Keratinocyte (primary cell): ENCODE measurements at regions not wholly inside any gene's neighbourhood (a gene's known extent, or its start where the extent isn't known, plus 50 kb on each side); places are given as distances from the start of the nearest gene placed in this dataset.

Source experiments
- DNase-seq: peaks from one replicate; pipeline ENCODE4 v3.0.0-alpha.2; 2011; ENCODE audit warnings: low read depth, missing footprints, low spot score
- FAIRE-seq: peaks from 2 replicates; lab custom pipeline; 2011; peaks lifted over from hg19 to GRCh38; lab: Jason Lieb, UNC
- H2AFZ ChIP-seq: 2 replicates; pipeline ENCODE4 v1.6.0; 2012; ENCODE audit warnings: low read length, control low read depth, inconsistent platforms; ENCODE audit not compliant: control insufficient read depth
- H3K27ac ChIP-seq: 2 replicates; pipeline ENCODE4 v1.5.1; 2011; ENCODE audit warnings: low read length; ENCODE audit not compliant: control insufficient read depth, insufficient read depth
- H3K27me3 ChIP-seq: 3 replicates; pipeline ENCODE4 v1.6.0; 2011; ENCODE audit warnings: low read length; ENCODE audit not compliant: control insufficient read depth, insufficient read depth; ENCODE audit errors: extremely low read depth
- H3K36me3 ChIP-seq, 2 experiments: 2 replicates in 1 of 2; 3 replicates in 1 of 2; pipeline ENCODE4 v1.5.1; 2011; ENCODE audit warnings: low read length in 2 of 2, mild to moderate bottlenecking in 1 of 2; ENCODE audit not compliant: control insufficient read depth in 2 of 2, insufficient read depth in 2 of 2; ENCODE audit errors: extremely low read depth in 1 of 2
- H3K4me1 ChIP-seq: 3 replicates; pipeline ENCODE4 v1.5.1; 2011; ENCODE audit warnings: low read length; ENCODE audit not compliant: control insufficient read depth, insufficient read depth; ENCODE audit errors: extremely low read depth
- H3K4me2 ChIP-seq: 3 replicates; pipeline ENCODE4 v1.6.0; 2011; ENCODE audit warnings: low read depth, low read length; ENCODE audit not compliant: control insufficient read depth, insufficient read depth; ENCODE audit errors: extremely low read depth
- H3K4me3 ChIP-seq, 3 experiments: fragments of 200-600 bp in 1 of 3; sonication (generic) in 1 of 3; 2 replicates in 2 of 3; 3 replicates in 1 of 3; pipeline ENCODE4 v1.5.1; 2011 to 2016; ENCODE audit warnings: low read length in 3 of 3, mild to moderate bottlenecking in 3 of 3, control low read depth in 2 of 3, inconsistent platforms in 1 of 3, low read depth in 1 of 3, mixed read lengths in 1 of 3, mixed run types in 1 of 3, moderate library complexity in 1 of 3; ENCODE audit not compliant: control insufficient read depth in 2 of 3, insufficient read depth in 2 of 3; ENCODE audit errors: extremely low read depth in 1 of 3
- H3K79me2 ChIP-seq: 2 replicates; pipeline ENCODE4 v1.6.0; 2012; ENCODE audit warnings: low read length; ENCODE audit not compliant: control insufficient read depth, insufficient read depth
- H3K9ac ChIP-seq: 3 replicates; pipeline ENCODE4 v1.6.0; 2011; ENCODE audit warnings: low read length; ENCODE audit not compliant: control insufficient read depth, insufficient read depth; ENCODE audit errors: extremely low read depth
- H3K9me1 ChIP-seq: 3 replicates; pipeline ENCODE4 v1.6.0; 2011; ENCODE audit warnings: low read length; ENCODE audit not compliant: control insufficient read depth, insufficient read depth; ENCODE audit errors: extremely low read depth
- H3K9me3 ChIP-seq: 2 replicates; pipeline ENCODE4 v1.5.1; 2012; ENCODE audit warnings: low read depth, low read length; ENCODE audit not compliant: control insufficient read depth
- H4K20me1 ChIP-seq: 3 replicates; pipeline ENCODE4 v1.6.0; 2011; ENCODE audit warnings: low read length; ENCODE audit not compliant: control insufficient read depth, insufficient read depth; ENCODE audit errors: extremely low read depth
- EZH2 ChIP-seq: IDR thresholded peaks from one replicate; pipeline ENCODE4 v1.6.1; 2012; ENCODE audit warnings: inconsistent platforms, mild to moderate bottlenecking, low read length, moderate library complexity
- dilution Hi-C: fragments of 300-500 bp; cut with MboI; formaldehyde crosslinking; loops from one replicate; pipeline ENCODE4 v1.7.0; 2020; ENCODE audit warnings: low sequenced_read_pairs; ENCODE audit not compliant: extremely low pct_ligation_motif_present
- TF ChIP-seq, protein P1 (sequence below), 3 experiments: IDR thresholded peaks in 1 of 3; conservative IDR thresholded peaks in 1 of 3; optimal IDR thresholded peaks in 1 of 3; 2 replicates in 2 of 3; 3 replicates in 1 of 3; pipeline versions ENCODE3 to v1.5.1; 2011; ENCODE audit warnings: low read length in 3 of 3, mild to moderate bottlenecking in 3 of 3, moderate library complexity in 2 of 3, control low read depth in 1 of 3, inconsistent platforms in 1 of 3; ENCODE audit not compliant: insufficient read depth in 2 of 3; ENCODE audit errors: extremely low read depth in 1 of 3

DNA sequence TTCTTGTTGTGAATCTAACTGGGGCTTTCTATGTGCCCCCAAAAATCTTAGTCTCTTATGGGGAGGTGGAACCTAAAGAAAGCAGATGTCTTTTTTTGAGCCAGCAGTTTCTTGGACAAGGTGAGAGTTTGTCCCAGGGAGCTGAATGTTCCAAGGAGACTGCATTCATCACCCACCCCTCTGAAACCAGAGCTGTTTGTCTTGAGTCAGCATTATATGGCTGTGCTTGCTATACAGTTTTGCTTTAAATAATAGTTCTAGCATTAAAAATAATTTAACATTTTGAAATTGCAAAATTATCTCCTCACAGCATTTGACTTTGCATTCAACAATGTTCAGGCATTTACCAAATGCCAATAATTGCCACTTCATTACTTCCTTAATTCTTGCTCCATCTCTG is 813.3 kb downstream of the BCL11B start:
- TF ChIP-seq EZH2, result no peak
- TF ChIP-seq, protein P1, sequence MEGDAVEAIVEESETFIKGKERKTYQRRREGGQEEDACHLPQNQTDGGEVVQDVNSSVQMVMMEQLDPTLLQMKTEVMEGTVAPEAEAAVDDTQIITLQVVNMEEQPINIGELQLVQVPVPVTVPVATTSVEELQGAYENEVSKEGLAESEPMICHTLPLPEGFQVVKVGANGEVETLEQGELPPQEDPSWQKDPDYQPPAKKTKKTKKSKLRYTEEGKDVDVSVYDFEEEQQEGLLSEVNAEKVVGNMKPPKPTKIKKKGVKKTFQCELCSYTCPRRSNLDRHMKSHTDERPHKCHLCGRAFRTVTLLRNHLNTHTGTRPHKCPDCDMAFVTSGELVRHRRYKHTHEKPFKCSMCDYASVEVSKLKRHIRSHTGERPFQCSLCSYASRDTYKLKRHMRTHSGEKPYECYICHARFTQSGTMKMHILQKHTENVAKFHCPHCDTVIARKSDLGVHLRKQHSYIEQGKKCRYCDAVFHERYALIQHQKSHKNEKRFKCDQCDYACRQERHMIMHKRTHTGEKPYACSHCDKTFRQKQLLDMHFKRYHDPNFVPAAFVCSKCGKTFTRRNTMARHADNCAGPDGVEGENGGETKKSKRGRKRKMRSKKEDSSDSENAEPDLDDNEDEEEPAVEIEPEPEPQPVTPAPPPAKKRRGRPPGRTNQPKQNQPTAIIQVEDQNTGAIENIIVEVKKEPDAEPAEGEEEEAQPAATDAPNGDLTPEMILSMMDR (optimal IDR thresholded peaks at IDR 0.05 in 1 of 3, IDR thresholded peaks at IDR 0.05 in 1 of 3, conservative IDR thresholded peaks at IDR 0.05 in 1 of 3; ENCODE audit: extremely low read depth in 1 of 3, insufficient read depth in 2 of 3, low read length in 3 of 3), result no peak
- Histone ChIP-seq H3K4me1 (no peaks in the 10 kb centered on the region), H3K4me2 (no peak overlapping the region), H4K20me1 (no peaks in the 10 kb centered on the region), H3K4me3 (no peak overlapping the region), H3K9ac (no peak overlapping the region), H3K36me3 (no peaks in the 10 kb centered on the region), H3K79me2 (no peaks in the 10 kb centered on the region), H3K9me1 (no peaks in the 10 kb centered on the region), H3K9me3 (no peaks in the 10 kb centered on the region), H3K27ac (no peak overlapping the region), H3K27me3 (no peaks in the 10 kb centered on the region), H2AFZ (no peak overlapping the region)
- dilution Hi-C loops, result no loop called here
- DNase-seq (no peak), FAIRE-seq (no peak)

DNA sequence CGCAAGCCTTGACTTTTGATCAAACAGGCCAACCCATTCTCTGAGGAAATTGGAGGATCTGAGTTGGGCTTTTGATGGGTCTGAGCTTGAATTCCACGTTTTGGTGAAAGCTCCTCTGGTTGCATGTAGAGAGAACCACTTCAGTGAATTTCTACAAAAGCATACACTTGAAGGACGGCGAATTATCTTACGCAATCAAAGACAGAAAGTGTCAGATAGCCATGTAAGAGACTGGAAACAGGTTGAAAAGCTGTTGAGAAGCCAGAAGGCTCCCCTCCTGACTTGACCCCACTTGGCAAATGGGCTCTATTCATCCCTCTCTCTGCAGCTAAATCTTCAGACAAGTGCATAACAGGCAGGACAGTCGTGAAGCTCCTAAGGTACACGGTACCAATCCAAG is 809.1 kb downstream of the BCL11B start:
- no peaks in the 10 kb centered on the region for H3K9me1 ChIP-seq
- dilution Hi-C loops, result no loop called here
- no peaks in the 10 kb centered on the region for H3K79me2 ChIP-seq
- no peak overlapping the region for H3K27ac ChIP-seq
- H3K9me3 ChIP-seq, result no peaks in the 10 kb centered on the region
- H3K4me1 ChIP-seq, result peaks cover 11% of the 10 kb centered on the region
- FAIRE-seq, result no peak
- DNase-seq, result no peak
- H3K27me3 ChIP-seq, result no peaks in the 10 kb centered on the region
- no peaks in the 10 kb centered on the region for H3K36me3 ChIP-seq
- H4K20me1 ChIP-seq, result no peaks in the 10 kb centered on the region
- H3K4me2 ChIP-seq, result no peak overlapping the region
- TF ChIP-seq, protein P1 (optimal IDR thresholded peaks at IDR 0.05 in 1 of 3, IDR thresholded peaks at IDR 0.05 in 1 of 3, conservative IDR thresholded peaks at IDR 0.05 in 1 of 3; ENCODE audit: extremely low read depth in 1 of 3, insufficient read depth in 2 of 3, low read length in 3 of 3), result no peak
- H2AFZ ChIP-seq, result no peak overlapping the region
- H3K4me3 ChIP-seq, result no peak overlapping the region
- no peak overlapping the region for H3K9ac ChIP-seq
